ENCODE measurements at regions not wholly inside any gene's neighbourhood (a gene's known extent, or its start where the extent isn't known, plus 50 kb on each side); places are given as distances from the start of the nearest gene placed in this dataset.

DNA sequence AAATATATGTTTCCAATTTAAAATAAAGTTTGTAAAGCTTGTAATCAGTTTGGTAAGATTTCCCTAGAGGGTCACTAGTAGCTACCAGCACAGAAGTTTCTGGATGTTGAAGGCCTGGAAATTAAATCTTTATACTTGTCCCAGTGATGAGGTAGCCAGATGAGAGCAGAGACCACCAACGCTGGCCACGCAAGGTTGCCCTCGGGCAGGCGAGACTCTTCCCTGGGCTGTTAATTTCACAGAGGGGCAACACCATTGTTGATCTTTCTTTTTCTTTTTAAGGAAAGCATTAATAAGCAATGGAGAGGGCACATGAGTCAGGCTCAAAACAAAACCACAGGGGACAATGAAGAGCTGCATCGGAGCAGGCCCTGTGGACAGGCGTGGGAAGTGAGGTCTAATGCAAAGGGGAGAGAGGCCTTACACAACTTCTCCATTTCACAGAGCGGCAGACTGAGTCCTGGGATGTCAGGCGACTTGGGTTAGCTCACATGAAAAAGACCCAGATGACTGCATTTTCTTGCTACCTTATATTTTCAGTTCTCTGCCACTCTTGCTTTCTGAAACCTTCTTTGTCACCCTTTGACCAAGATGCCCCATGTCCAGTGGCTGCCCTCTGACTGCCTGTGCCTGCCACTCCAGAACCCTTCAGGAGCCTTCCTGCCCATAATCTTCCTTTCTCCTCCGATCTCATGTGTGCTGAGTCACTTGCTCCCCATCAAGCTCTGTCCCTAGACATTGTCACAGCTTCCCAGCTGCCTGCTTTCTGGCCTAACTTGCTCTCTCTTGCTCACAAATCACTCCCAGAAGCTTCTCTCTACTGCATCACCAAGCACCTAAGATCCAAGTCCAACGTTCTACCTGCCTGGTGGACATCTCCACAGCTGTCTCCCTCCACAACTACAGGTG is 107.7 kb upstream of the CDYL start:
- Histone ChIP-seq H3K4me3 (no peak overlapping the region), H3K4me1 (no peaks in the 10 kb centered on the region), H3K36me3 (no peaks in the 10 kb centered on the region), H3K9me3 (no peaks in the 10 kb centered on the region), H3K27me3 (no peaks in the 10 kb centered on the region), H3K27ac (no peak overlapping the region)
- TF ChIP-seq, protein P1, sequence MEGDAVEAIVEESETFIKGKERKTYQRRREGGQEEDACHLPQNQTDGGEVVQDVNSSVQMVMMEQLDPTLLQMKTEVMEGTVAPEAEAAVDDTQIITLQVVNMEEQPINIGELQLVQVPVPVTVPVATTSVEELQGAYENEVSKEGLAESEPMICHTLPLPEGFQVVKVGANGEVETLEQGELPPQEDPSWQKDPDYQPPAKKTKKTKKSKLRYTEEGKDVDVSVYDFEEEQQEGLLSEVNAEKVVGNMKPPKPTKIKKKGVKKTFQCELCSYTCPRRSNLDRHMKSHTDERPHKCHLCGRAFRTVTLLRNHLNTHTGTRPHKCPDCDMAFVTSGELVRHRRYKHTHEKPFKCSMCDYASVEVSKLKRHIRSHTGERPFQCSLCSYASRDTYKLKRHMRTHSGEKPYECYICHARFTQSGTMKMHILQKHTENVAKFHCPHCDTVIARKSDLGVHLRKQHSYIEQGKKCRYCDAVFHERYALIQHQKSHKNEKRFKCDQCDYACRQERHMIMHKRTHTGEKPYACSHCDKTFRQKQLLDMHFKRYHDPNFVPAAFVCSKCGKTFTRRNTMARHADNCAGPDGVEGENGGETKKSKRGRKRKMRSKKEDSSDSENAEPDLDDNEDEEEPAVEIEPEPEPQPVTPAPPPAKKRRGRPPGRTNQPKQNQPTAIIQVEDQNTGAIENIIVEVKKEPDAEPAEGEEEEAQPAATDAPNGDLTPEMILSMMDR (IDR thresholded peaks at IDR 0.05) = no peak
- peak; percentile 30 for DNase-seq (ENCODE audit: low spot score)

DNA sequence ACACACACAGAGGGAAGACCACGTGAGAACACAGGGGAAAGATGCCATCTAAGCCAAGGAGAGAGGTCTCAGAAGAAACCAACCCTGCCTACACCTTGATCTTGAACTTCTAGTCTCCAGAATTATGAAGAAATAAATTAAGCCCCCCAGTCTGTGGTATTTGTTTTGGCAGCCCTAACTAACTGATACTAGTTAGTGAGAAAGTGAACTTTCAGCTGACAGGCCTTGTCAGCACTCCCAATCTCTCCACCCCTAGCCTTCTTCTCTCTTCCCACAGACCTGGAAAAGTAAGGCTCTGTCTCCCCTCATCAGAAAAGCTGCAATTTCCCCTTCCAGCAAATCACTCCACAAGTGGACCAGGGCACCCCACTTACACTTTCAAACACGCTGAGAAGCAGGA is 108.6 kb upstream of the CDYL start:
- peak; percentile 43 for DNase-seq (ENCODE audit: low spot score)
- Histone ChIP-seq H3K27me3 (no peaks in the 10 kb centered on the region), H3K4me3 (no peak overlapping the region), H3K36me3 (no peaks in the 10 kb centered on the region), H3K4me1 (no peaks in the 10 kb centered on the region), H3K9me3 (no peaks in the 10 kb centered on the region), H3K27ac (no peak overlapping the region)
- TF ChIP-seq, protein P1 (IDR thresholded peaks at IDR 0.05) = no peak

DNA sequence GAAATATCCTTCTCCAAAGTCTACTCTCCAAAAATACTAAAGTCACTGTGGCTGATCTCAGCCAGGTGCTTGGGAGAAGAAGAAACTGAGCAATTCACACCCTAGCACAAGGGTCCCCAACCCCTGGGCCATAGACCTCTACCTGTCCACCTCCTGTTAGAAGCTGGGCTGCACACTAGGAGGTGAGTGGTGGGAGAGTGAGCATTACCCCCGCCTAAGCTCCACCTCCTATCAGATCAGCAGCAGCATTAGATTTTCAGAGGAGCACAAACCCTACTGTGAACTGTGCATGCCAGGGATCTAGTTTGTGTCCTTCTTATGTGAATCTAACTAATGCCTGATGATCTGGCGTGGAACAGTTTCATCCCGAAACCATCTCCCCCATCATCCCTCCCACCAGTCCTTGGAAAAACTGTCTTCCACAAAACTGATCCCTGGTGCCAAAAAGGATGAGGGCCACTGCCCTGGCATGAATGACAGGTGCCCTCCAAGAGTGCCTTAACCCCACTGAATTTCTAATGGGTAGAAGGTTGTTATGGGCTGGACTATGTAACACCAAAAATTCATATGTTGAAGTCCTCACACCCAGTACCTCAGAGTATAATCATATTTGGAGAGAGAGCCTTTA is 109.2 kb upstream of the CDYL start:
- peak; percentile 36 for DNase-seq (ENCODE audit: low spot score)
- Histone ChIP-seq H3K4me1 (no peaks in the 10 kb centered on the region), H3K4me3 (no peak overlapping the region), H3K9me3 (no peaks in the 10 kb centered on the region), H3K27me3 (no peaks in the 10 kb centered on the region), H3K36me3 (no peaks in the 10 kb centered on the region), H3K27ac (no peak overlapping the region)
- TF ChIP-seq, protein P1 (IDR thresholded peaks at IDR 0.05) = no peak

DNA sequence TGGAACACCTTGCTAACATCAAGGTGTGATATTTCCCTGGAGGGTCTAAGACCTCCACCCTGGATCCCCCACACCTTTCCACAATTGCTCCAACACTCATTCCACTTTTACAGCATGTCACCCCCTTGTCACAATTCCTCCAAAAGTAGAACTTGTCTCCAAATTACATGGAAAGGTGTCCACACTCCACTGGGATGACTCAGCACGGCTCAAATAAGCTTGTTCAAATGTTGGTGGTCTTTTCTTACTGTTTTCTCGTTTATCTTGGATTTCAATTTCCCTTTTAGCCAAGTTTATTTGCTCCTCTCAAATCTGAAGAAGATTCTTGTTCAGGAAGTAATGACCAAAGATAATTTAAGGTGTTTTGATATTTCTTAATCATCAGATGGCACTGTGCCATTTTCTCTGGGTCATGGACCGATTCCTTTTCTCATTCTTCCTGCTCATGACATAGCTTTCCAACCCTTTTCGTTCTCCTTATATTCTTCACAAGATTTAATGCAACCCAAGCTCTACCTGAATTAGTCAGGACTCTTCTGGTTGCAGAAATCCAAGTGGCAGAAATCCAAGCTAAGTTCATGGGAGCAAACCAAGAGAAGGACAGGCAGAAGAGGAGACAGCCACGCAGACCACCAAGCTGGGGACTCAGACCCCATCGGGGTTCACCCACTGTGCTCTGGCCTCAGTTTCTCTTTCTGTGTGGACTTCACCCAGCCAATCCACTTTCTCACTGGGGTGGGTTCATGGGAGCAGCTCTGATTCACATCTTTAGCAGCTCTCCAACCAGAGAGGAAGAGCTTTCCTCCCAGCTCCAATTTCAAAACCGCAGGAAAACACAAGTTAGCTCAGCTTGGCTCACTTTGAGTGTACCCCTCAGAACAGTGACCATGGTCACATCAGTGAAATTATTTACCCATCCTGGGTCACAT is 110.5 kb upstream of the CDYL start:
- H3K27me3 ChIP-seq = no peaks in the 10 kb centered on the region
- H3K27ac ChIP-seq = no peak overlapping the region
- no peak overlapping the region for H3K4me3 ChIP-seq
- TF ChIP-seq, protein P1 (IDR thresholded peaks at IDR 0.05) = no peak
- H3K36me3 ChIP-seq = no peaks in the 10 kb centered on the region
- H3K9me3 ChIP-seq = no peaks in the 10 kb centered on the region
- no peak for DNase-seq (ENCODE audit: low spot score)
- no peaks in the 10 kb centered on the region for H3K4me1 ChIP-seq

DNA sequence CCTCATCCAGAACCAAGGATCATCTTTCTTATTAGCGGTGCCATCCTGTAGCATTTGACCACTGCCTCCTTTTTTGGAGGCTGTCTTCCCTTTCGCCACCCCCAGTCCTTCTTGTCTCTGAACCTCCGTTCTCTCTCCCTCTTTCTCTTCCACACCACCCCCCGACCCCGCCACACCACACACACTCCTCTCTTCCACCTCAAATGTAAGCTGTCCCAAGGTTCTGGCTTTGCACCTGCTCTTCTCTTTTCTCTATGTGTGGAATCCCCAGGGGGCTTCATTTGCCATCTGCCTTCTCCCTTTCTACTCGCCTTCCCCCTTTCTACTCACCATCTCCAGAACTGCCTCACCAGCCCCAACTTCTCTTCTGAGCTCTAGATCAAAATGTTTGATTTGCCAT is 111.3 kb upstream of the CDYL start:
- Histone ChIP-seq H3K4me3 (no peak overlapping the region), H3K9me3 (no peaks in the 10 kb centered on the region), H3K36me3 (no peaks in the 10 kb centered on the region), H3K4me1 (no peaks in the 10 kb centered on the region), H3K27ac (no peak overlapping the region), H3K27me3 (no peaks in the 10 kb centered on the region)
- DNase-seq (ENCODE audit: low spot score) = no peak
- TF ChIP-seq, protein P1 (IDR thresholded peaks at IDR 0.05) = no peak

All from right atrium auricular region (tissue), 2 donors.